Esophagus muscularis mucosa (tissue), 4 donors: ENCODE measurements at regions not wholly inside any gene's neighbourhood (a gene's known extent, or its start where the extent isn't known, plus 50 kb on each side); places are given as distances from the start of the nearest gene placed in this dataset.

Experiments
- DNase-seq: peaks from one replicate; pipeline ENCODE4 v3.0.0-alpha.2; 2017; ENCODE audit errors: extremely low spot score
- H3K27ac ChIP-seq, 4 donors: fragments of 200-600 bp; sonication (generic); replicated peaks in 1 of 4; 1 replicate in 3 of 4; 2 replicates in 1 of 4; pipeline ENCODE4 v1.5.1; 2016 to 2019; ENCODE audit warnings: mild to moderate bottlenecking in 1 of 4
- H3K27me3 ChIP-seq, 4 donors: fragments of 200-600 bp; sonication (generic); one replicate each; pipeline versions ENCODE4 v1.5.1 to v1.6.0; 2016 to 2019
- H3K36me3 ChIP-seq, 4 donors: fragments of 200-600 bp; sonication (generic); one replicate each; pipeline ENCODE4 v1.5.1; 2016 to 2019
- H3K4me1 ChIP-seq, 4 donors: fragments of 200-600 bp; sonication (generic); one replicate each; pipeline ENCODE4 v1.5.1; 2016 to 2019
- H3K4me3 ChIP-seq, 4 donors: fragments of 200-600 bp; sonication (generic); 1 replicate in 2 of 4; 2 replicates in 2 of 4; pipeline ENCODE4 v1.5.1; 2016 to 2019; ENCODE audit warnings: mild to moderate bottlenecking in 4 of 4, moderate library complexity in 1 of 4
- H3K9me3 ChIP-seq, 4 donors: fragments of 200-600 bp; sonication (generic); 1 replicate in 3 of 4; 2 replicates in 1 of 4; pipeline ENCODE4 v1.5.1; 2016 to 2019
- EP300 ChIP-seq: sonication (generic); formaldehyde crosslinking; IDR thresholded peaks from one replicate; pipeline ENCODE4 v1.6.1; 2017; ENCODE audit warnings: antibody characterized with exemption
- POLR2A ChIP-seq: fragments of 450-650 bp; IDR thresholded peaks from one replicate; pipeline ENCODE4 v1.6.1; 2017; ENCODE audit warnings: antibody characterized with exemption, moderate library complexity, mild to moderate bottlenecking, low read depth
- POLR2AphosphoS5 ChIP-seq, 2 donors: sonication (generic); formaldehyde crosslinking; IDR thresholded peaks; one replicate each; pipeline ENCODE4 v1.6.1; 2017; ENCODE audit warnings: antibody characterized with exemption in 2 of 2
- WGBS: methylation state at CpG from one replicate; pipeline ENCODE4 v1.1.5; 2018; 5-methylcytosine and 5-hydroxymethylcytosine counted together
- intact Hi-C: fragments of 100-400 bp; cut with DNase I; formaldehyde crosslinking; loops from one replicate; pipeline ENCODE4 v1.15.1; 2023
- TF ChIP-seq, protein P1 (sequence below), 3 experiments: fragments of 200-600 bp in 2 of 3; fragments of 450-650 bp in 1 of 3; sonication (generic) in 2 of 3; IDR thresholded peaks; one replicate each; pipeline ENCODE4 v1.5.1; 2017 to 2019; ENCODE audit warnings: antibody characterized with exemption in 3 of 3, mild to moderate bottlenecking in 2 of 3, moderate library complexity in 1 of 3

DNA sequence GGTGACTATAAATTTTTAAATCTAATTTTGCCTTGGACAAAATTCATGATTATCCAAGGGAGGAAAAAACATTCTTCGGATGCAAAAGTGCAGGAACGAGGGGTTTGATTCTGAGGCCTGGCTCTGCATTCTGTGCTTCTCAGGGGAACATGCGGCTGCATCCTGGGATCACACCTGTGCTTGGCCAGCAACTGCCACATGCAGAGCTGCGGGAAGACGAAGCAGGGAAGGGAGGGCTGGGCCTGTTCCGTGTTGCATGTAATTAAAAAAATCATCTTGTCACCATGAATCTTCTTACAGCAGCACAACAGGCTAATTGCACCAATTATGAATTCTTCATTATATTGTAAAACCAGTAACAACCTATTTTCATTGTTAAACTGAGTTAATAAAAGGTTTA lies 158.0 kb upstream of the ALKAL2 start:
- 79% methylated on average over 6 of the region's 6 CpGs for WGBS
- intact Hi-C loops, result no loop called here
- Histone ChIP-seq H3K4me3 (no peak overlapping the region), H3K36me3 (no peaks in the 10 kb centered on the region), H3K9me3 (no peaks in the 10 kb centered on the region), H3K27me3 (peaks cover 0 to 12% (median 0%) of the 10 kb centered on the region in 4 donors), H3K4me1 (no peaks in the 10 kb centered on the region), H3K27ac (no peak overlapping the region)
- TF ChIP-seq POLR2A (no peak), EP300 (no peak), POLR2AphosphoS5 (IDR thresholded peaks at IDR 0.05) (no peak)
- TF ChIP-seq, protein P1, sequence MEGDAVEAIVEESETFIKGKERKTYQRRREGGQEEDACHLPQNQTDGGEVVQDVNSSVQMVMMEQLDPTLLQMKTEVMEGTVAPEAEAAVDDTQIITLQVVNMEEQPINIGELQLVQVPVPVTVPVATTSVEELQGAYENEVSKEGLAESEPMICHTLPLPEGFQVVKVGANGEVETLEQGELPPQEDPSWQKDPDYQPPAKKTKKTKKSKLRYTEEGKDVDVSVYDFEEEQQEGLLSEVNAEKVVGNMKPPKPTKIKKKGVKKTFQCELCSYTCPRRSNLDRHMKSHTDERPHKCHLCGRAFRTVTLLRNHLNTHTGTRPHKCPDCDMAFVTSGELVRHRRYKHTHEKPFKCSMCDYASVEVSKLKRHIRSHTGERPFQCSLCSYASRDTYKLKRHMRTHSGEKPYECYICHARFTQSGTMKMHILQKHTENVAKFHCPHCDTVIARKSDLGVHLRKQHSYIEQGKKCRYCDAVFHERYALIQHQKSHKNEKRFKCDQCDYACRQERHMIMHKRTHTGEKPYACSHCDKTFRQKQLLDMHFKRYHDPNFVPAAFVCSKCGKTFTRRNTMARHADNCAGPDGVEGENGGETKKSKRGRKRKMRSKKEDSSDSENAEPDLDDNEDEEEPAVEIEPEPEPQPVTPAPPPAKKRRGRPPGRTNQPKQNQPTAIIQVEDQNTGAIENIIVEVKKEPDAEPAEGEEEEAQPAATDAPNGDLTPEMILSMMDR (IDR thresholded peaks at IDR 0.05), result no peak
- no peak for DNase-seq

DNA sequence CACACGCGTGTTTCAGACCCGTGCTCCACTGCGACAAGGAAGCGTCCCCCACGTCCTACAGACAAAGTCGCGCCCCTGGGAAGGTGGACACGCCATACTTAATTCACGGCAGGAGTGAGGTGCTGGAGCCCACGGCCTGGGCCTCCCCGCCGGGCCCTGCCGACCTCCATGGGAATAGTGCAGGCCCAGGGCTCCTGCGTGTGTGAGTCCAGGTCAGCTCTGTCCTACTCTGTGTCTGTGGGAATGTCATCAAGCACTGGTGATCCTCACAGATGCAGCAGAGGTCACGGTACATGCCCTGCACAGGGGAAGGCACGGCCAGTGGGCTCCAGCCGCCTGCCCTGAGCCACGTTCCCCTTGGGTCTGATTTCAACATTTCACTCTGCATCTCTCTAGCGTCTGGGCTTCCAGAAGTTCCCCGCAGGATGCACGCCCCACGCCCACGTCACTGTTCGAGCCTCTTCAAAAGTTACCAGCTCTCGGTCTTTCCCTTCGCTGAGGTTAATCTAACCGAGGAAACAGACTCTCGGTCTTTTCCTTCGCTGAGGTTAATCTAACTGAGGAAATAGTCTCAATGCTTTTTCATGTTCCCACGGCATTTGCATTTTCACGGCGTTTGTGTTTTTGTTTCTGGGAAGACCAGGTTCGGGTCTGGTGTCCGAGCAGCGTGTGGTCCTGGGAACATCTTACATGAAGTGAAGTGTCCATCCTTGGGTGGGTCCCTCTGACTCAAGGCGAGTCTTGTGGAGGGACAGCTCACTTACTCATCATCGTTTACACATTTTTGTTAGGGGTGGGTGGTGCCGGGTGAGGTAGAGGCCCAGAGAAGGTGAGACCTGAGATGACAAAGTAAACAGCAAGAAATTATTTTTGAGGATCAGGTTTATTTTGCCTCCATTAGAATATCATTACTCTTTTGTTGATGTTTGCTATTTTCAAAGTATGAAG lies 157.3 kb upstream of the ALKAL2 start:
- DNase-seq, result no peak
- Histone ChIP-seq H3K4me1 (no peaks in the 10 kb centered on the region), H3K27ac (no peak overlapping the region), H3K9me3 (no peaks in the 10 kb centered on the region), H3K27me3 (peaks cover 0 to 15% (median 0%) of the 10 kb centered on the region in 4 donors), H3K4me3 (no peak overlapping the region), H3K36me3 (no peaks in the 10 kb centered on the region)
- WGBS, result 88% methylated on average over 23 of the region's 39 CpGs
- intact Hi-C loops, result no loop called here
- TF ChIP-seq, protein P1 (IDR thresholded peaks at IDR 0.05), result no peak
- no peak for TF ChIP-seq POLR2A
- TF ChIP-seq EP300, result no peak
- no peak for TF ChIP-seq POLR2AphosphoS5 (IDR thresholded peaks at IDR 0.05)

DNA sequence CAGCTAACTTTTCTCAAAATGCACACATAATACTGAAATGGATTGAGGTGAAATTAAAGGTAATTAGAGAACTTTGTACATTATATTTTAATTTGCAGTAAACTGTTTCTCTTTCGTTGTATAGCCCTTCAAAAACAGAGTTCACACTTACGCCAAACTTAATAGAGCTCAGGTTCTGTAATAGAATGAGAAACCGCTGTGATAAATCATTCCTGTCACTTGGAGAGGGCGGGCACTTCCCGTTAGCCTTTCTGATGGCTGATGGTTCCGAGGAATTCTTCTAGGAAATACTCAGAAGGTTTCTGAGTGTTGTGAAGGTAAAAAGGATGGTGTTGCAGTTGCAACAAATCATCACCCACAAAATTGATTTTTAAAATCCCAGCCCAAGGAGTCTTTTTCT lies 155.8 kb upstream of the ALKAL2 start:
- TF ChIP-seq POLR2A, result no peak
- TF ChIP-seq EP300, result no peak
- TF ChIP-seq, protein P1 (IDR thresholded peaks at IDR 0.05), result no peak
- TF ChIP-seq POLR2AphosphoS5 (IDR thresholded peaks at IDR 0.05), result no peak
- no peaks in the 10 kb centered on the region for H3K9me3 ChIP-seq
- peaks cover 0 to 30% (median 0%) of the 10 kb centered on the region in 4 donors for H3K27me3 ChIP-seq
- intact Hi-C loops, result no loop called here
- WGBS, result 55% methylated on average over 6 of the region's 6 CpGs
- no peaks in the 10 kb centered on the region for H3K4me1 ChIP-seq
- H3K4me3 ChIP-seq, result no peak overlapping the region
- DNase-seq, result no peak
- no peaks in the 10 kb centered on the region for H3K36me3 ChIP-seq
- no peak overlapping the region for H3K27ac ChIP-seq

DNA sequence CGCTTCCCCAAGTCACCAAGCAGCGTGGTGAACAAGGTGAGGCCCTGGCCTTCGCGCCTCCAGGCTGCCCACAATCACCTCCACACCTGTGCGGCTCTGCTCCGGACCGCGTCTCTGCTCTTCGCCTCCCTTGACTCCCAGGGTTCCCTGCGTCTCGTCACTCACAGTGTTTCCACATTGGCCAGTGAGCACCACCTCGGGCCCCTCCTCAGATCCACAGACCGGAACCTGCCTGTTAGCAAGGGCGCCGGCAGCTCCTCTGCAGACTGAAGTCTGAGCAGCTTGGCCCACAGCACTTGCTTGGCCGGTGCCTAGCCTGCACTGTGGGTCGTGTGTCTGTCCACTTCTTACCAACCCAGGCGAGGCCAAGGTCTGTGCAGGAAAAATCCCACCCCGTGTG lies 155.3 kb upstream of the ALKAL2 start:
- intact Hi-C loops, result no loop called here
- WGBS, result 90% methylated on average over 19 of the region's 19 CpGs
- H3K4me3 ChIP-seq, result no peak overlapping the region
- peaks cover 0 to 33% (median 0%) of the 10 kb centered on the region in 4 donors for H3K27me3 ChIP-seq
- H3K36me3 ChIP-seq, result no peaks in the 10 kb centered on the region
- H3K27ac ChIP-seq, result no peak overlapping the region
- H3K9me3 ChIP-seq, result no peaks in the 10 kb centered on the region
- TF ChIP-seq, protein P1 (IDR thresholded peaks at IDR 0.05), result no peak
- TF ChIP-seq POLR2AphosphoS5 (IDR thresholded peaks at IDR 0.05) (no peak), POLR2A (no peak), EP300 (no peak)
- H3K4me1 ChIP-seq, result no peaks in the 10 kb centered on the region
- no peak for DNase-seq
